MCF 10A (cell line): ENCODE measurements at regions not wholly inside any gene's neighbourhood (a gene's known extent, or its start where the extent isn't known, plus 50 kb on each side); places are given as distances from the start of the nearest gene placed in this dataset.

ENCODE experiments used
- BruUV-seq: library from RNA; stranded (reverse); fragments of 400-500 nt; replicated peaks from 2 replicates; lab custom pipeline; 2021; lab: Mats Ljungman, UMichigan
- CTCF ChIA-PET: fragments of 300-600 bp; sonication (Branson Sonifier 250); formaldehyde crosslinking; extraction: SDS; loops from one replicate; lab custom pipeline; 2021; ENCODE audit warnings: antibody characterized with exemption, inconsistent platforms; lab: Yijun Ruan, JAX
- POLR2A ChIA-PET: fragments of 300-600, 350-650 bp; sonication (Branson Sonifier 250); formaldehyde crosslinking; extraction: SDS; loops from one replicate; lab custom pipeline; 2020; ENCODE audit warnings: antibody characterized with exemption, inconsistent platforms; lab: Yijun Ruan, JAX
- DNase-seq: peaks from one replicate; pipeline ENCODE4 v3.0.0-alpha.2; 2018; ENCODE audit not compliant: unreplicated experiment
- H3K27ac Mint-ChIP-seq: one replicate; pipeline ENCODE4 v1.8.0; 2022; ENCODE audit warnings: mild to moderate bottlenecking, low read depth, mixed read lengths; ENCODE audit not compliant: unreplicated experiment
- H3K27me3 Mint-ChIP-seq: one replicate; pipeline ENCODE4 v1.8.0; 2022; ENCODE audit warnings: mixed read lengths; ENCODE audit not compliant: insufficient read depth, unreplicated experiment
- H3K36me3 Mint-ChIP-seq: one replicate; pipeline ENCODE4 v1.8.0; 2022; ENCODE audit warnings: mild to moderate bottlenecking, moderate library complexity, mixed read lengths; ENCODE audit not compliant: insufficient read depth, unreplicated experiment
- H3K4me1 Mint-ChIP-seq: one replicate; pipeline ENCODE4 v1.8.0; 2022; ENCODE audit warnings: mixed read lengths; ENCODE audit not compliant: insufficient read depth, unreplicated experiment
- H3K4me3 Mint-ChIP-seq: one replicate; pipeline ENCODE4 v1.8.0; 2022; ENCODE audit warnings: mild to moderate bottlenecking, moderate library complexity, mixed read lengths; ENCODE audit not compliant: unreplicated experiment
- H3K9me3 Mint-ChIP-seq: one replicate; pipeline ENCODE4 v1.8.0; 2022; ENCODE audit warnings: mixed read lengths; ENCODE audit not compliant: unreplicated experiment
- CTCF ChIP-seq: fragments of 200-600 bp; IDR thresholded peaks from one replicate; pipeline ENCODE4 v1.8.0; 2022; ENCODE audit warnings: antibody characterized with exemption, mild to moderate bottlenecking; ENCODE audit not compliant: unreplicated experiment
- intact Hi-C: fragments of 100-400 bp; cut with micrococcal nuclease; formaldehyde crosslinking; loops from 2 replicates; pipeline ENCODE4 v1.14.1; 2022

GRCh38 chr13:61722119-61722518 lies 306.5 kb upstream of the PCDH20 start:
- ChIA-PET CTCF (no interaction called here), POLR2A (no interaction called here)
- intact Hi-C loops: no loop called here
- DNase-seq: no peak
- no peak overlapping the region for H3K27ac Mint-ChIP-seq
- no TSS peak for BruUV-seq
- H3K4me1 Mint-ChIP-seq: no peaks in the 10 kb centered on the region
- peaks cover 23% of the 10 kb centered on the region for H3K9me3 Mint-ChIP-seq
- no peak for TF ChIP-seq CTCF
- H3K36me3 Mint-ChIP-seq: no peaks in the 10 kb centered on the region
- H3K4me3 Mint-ChIP-seq: no peak overlapping the region
- H3K27me3 Mint-ChIP-seq: no peaks in the 10 kb centered on the region

GRCh38 chr13:61712621-61713020 lies 297.0 kb upstream of the PCDH20 start:
- TF ChIP-seq CTCF: no peak
- ChIA-PET POLR2A (no interaction called here), CTCF (interaction anchor here (0.9 kb wide), 1 partner anchor 18 kb away, joined by 7 read pairs; no protein-coding TSS in a partner anchor)
- no TSS peak for BruUV-seq
- H3K4me3 Mint-ChIP-seq: no peak overlapping the region
- intact Hi-C loops: no loop called here
- no peaks in the 10 kb centered on the region for H3K4me1 Mint-ChIP-seq
- no peak for DNase-seq
- H3K27ac Mint-ChIP-seq: no peak overlapping the region
- H3K36me3 Mint-ChIP-seq: no peaks in the 10 kb centered on the region
- no peaks in the 10 kb centered on the region for H3K27me3 Mint-ChIP-seq
- H3K9me3 Mint-ChIP-seq: no peaks in the 10 kb centered on the region

- no peak for DNase-seq
- CTCF ChIA-PET: interaction anchor here (0.6 kb wide), 1 partner anchor 803 kb away, joined by 6 read pairs; no protein-coding TSS in a partner anchor
- no TSS peak for BruUV-seq
- no peaks in the 10 kb centered on the region for H3K27me3 Mint-ChIP-seq
- H3K9me3 Mint-ChIP-seq: peaks cover 14% of the 10 kb centered on the region
- H3K4me1 Mint-ChIP-seq: no peaks in the 10 kb centered on the region
- TF ChIP-seq CTCF: no peak
- POLR2A ChIA-PET: no interaction called here
- no peak overlapping the region for H3K4me3 Mint-ChIP-seq
- intact Hi-C loops: no loop called here
- no peaks in the 10 kb centered on the region for H3K36me3 Mint-ChIP-seq
- H3K27ac Mint-ChIP-seq: no peak overlapping the region
These were observed 293.6 kb upstream of the PCDH20 start for GRCh38 chr13:61709258-61709657.

GRCh38 chr13:61706899-61707298 lies 291.2 kb upstream of the PCDH20 start:
- DNase-seq: no peak
- POLR2A ChIA-PET: no interaction called here
- Mint-ChIP-seq H3K9me3 (peaks cover 22% of the 10 kb centered on the region), H3K4me3 (no peak overlapping the region), H3K4me1 (no peaks in the 10 kb centered on the region), H3K27me3 (no peaks in the 10 kb centered on the region), H3K27ac (no peak overlapping the region), H3K36me3 (no peaks in the 10 kb centered on the region)
- intact Hi-C loops: no loop called here
- CTCF ChIA-PET: interaction anchor here (1.2 kb wide), 1 partner anchor 227 kb away, joined by 3 read pairs; no protein-coding TSS in a partner anchor
- no peak for TF ChIP-seq CTCF
- no TSS peak for BruUV-seq
